Endothelial cell of umbilical vein (primary cell): ENCODE measurements at regions not wholly inside any gene's neighbourhood (a gene's known extent, or its start where the extent isn't known, plus 50 kb on each side); places are given as distances from the start of the nearest gene placed in this dataset.

ENCODE experiments used
- BruUV-seq: library from RNA; stranded (reverse); fragments of 400-500 nt; replicated peaks from 2 replicates; lab custom pipeline; 2021; lab: Mats Ljungman, UMichigan
- CTCF ChIA-PET: fragments of 300-600, 350-600 bp; sonication (Branson Sonifier 250); formaldehyde crosslinking; loops from one replicate; lab custom pipeline; 2021; ENCODE audit warnings: antibody characterized with exemption, inconsistent platforms; lab: Charles Lee
- POLR2A ChIA-PET: fragments of 300-600, 350-600 bp; sonication (Branson Sonifier 250); formaldehyde crosslinking; loops from one replicate; lab custom pipeline; 2021; ENCODE audit warnings: antibody characterized with exemption, inconsistent platforms; lab: Charles Lee
- DNase-seq: peaks from one replicate; pipeline ENCODE4 v3.0.0-alpha.2; 2011; ENCODE audit warnings: low read depth, low spot score
- FAIRE-seq: peaks from 2 replicates; lab custom pipeline; 2011; peaks lifted over from hg19 to GRCh38; lab: Jason Lieb, UNC
- H2AFZ ChIP-seq: 2 replicates; pipeline ENCODE4 v1.6.0; 2012; ENCODE audit warnings: low read depth, low read length, control low read depth, inconsistent platforms
- H3K27ac ChIP-seq: 2 replicates; pipeline ENCODE4 v1.5.1; 2011; ENCODE audit warnings: low read depth, mild to moderate bottlenecking, control low read depth, low read length, moderate library complexity; ENCODE audit not compliant: insufficient read depth
- H3K27me3 ChIP-seq, 2 experiments: 2 replicates each; pipeline versions ENCODE4 v1.6.0 to v1.6.1; 2011; ENCODE audit warnings: low read length in 2 of 2, mixed read lengths in 1 of 2; ENCODE audit not compliant: control insufficient read depth in 2 of 2, insufficient read depth in 2 of 2
- H3K36me3 ChIP-seq, 2 experiments: 2 replicates in 1 of 2; 3 replicates in 1 of 2; pipeline ENCODE4 v1.5.1; 2011; ENCODE audit warnings: low read length in 2 of 2, mild to moderate bottlenecking in 1 of 2, moderate library complexity in 1 of 2; ENCODE audit not compliant: control insufficient read depth in 2 of 2, insufficient read depth in 2 of 2; ENCODE audit errors: extremely low read depth in 1 of 2
- H3K4me1 ChIP-seq: 3 replicates; pipeline ENCODE4 v1.5.1; 2011; ENCODE audit warnings: mild to moderate bottlenecking, low read length; ENCODE audit not compliant: control insufficient read depth, insufficient read depth; ENCODE audit errors: extremely low read depth
- H3K4me2 ChIP-seq: 2 replicates; pipeline ENCODE4 v1.6.1; 2011; ENCODE audit warnings: low read length, control low read depth, mixed read lengths; ENCODE audit not compliant: insufficient read depth
- H3K4me3 ChIP-seq, 3 experiments: fragments of 200-600 bp in 1 of 3; sonication (generic), shearing (Covaris generic) in 1 of 3; replicated peaks in 1 of 3; 2 replicates each; pipeline ENCODE4 v1.5.1; 2011 to 2016; ENCODE audit warnings: control low read depth in 3 of 3, low read length in 3 of 3, mild to moderate bottlenecking in 2 of 3, inconsistent platforms in 1 of 3, low read depth in 1 of 3, moderate library complexity in 1 of 3; ENCODE audit not compliant: insufficient read depth in 1 of 3
- H3K79me2 ChIP-seq: 2 replicates; pipeline ENCODE4 v1.6.0; 2012; ENCODE audit warnings: low read length, inconsistent platforms; ENCODE audit not compliant: control insufficient read depth, insufficient read depth
- H3K9ac ChIP-seq: replicated peaks from 2 replicates; pipeline ENCODE3; 2011; ENCODE audit warnings: low read length, control low read depth; ENCODE audit not compliant: insufficient read depth; ENCODE audit errors: extremely low read depth
- H3K9me1 ChIP-seq: replicated peaks from 3 replicates; pipeline ENCODE4 v1.6.0; 2011; ENCODE audit warnings: mild to moderate bottlenecking, low read length; ENCODE audit not compliant: control insufficient read depth, insufficient read depth; ENCODE audit errors: extremely low read depth
- H3K9me3 ChIP-seq: replicated peaks from 2 replicates; pipeline ENCODE4 v1.5.1; 2012; ENCODE audit warnings: low read length, inconsistent platforms; ENCODE audit not compliant: control insufficient read depth, insufficient read depth
- H4K20me1 ChIP-seq: replicated peaks from 2 replicates; pipeline ENCODE3; 2011; ENCODE audit warnings: mild to moderate bottlenecking, low read length; ENCODE audit not compliant: control insufficient read depth, insufficient read depth; ENCODE audit errors: extremely low read depth
- EZH2 ChIP-seq: IDR thresholded peaks from 2 replicates; pipeline ENCODE4 v1.6.1; 2012; ENCODE audit warnings: borderline replicate concordance, low read depth, mild to moderate bottlenecking, moderate library complexity, low read length, inconsistent platforms; ENCODE audit not compliant: severe bottlenecking
- FOS ChIP-seq: IDR thresholded peaks from 2 replicates; pipeline ENCODE4 v1.6.1; 2011; ENCODE audit warnings: mild to moderate bottlenecking, low read length, moderate library complexity, borderline replicate concordance; ENCODE audit not compliant: insufficient read depth
- GATA2 ChIP-seq: IDR thresholded peaks from 2 replicates; pipeline ENCODE4 v1.7.0; 2011; ENCODE audit warnings: low read depth, mild to moderate bottlenecking, moderate library complexity, mixed read lengths, low read length; ENCODE audit not compliant: insufficient read length, insufficient read depth
- JUN ChIP-seq: IDR thresholded peaks from 2 replicates; pipeline ENCODE4 v1.6.1; 2011; ENCODE audit warnings: borderline replicate concordance, low read depth; ENCODE audit not compliant: insufficient read length, insufficient read depth
- MAX ChIP-seq: IDR thresholded peaks from 2 replicates; pipeline ENCODE4 v1.6.1; 2011; ENCODE audit not compliant: insufficient read depth, insufficient read length
- MYC ChIP-seq: IDR thresholded peaks from one replicate; pipeline ENCODE4 v1.6.1; 2011; ENCODE audit warnings: mild to moderate bottlenecking, low read depth, low read length
- POLR2A ChIP-seq: IDR thresholded peaks from 2 replicates; pipeline ENCODE4 v1.6.1; 2012; ENCODE audit warnings: low read depth, mild to moderate bottlenecking, control low read depth, low read length
- POLR2AphosphoS5 ChIP-seq: IDR thresholded peaks from 2 replicates; pipeline ENCODE4 v1.6.1; 2012; ENCODE audit warnings: low read depth, mild to moderate bottlenecking, control low read depth, low read length, moderate library complexity; ENCODE audit not compliant: insufficient read depth
- dilution Hi-C: fragments of 300-500 bp; cut with MboI; formaldehyde crosslinking; loops from one replicate; pipeline ENCODE4 v1.15.0; 2019; ENCODE audit warnings: low sequenced_read_pairs; ENCODE audit not compliant: extremely low pct_ligation_motif_present
- intact Hi-C: fragments of 100-400 bp; cut with micrococcal nuclease; formaldehyde crosslinking; loops from one replicate; pipeline ENCODE4 v1.10.0; 2022
- TF ChIP-seq, protein P1 (sequence below), 2 donors: IDR thresholded peaks; 1 replicate in 1 of 2; 2 replicates in 1 of 2; pipeline ENCODE4 v1.5.1; 2011; ENCODE audit warnings: low read length in 2 of 2, mild to moderate bottlenecking in 2 of 2, moderate library complexity in 2 of 2, control low read depth in 1 of 2, inconsistent platforms in 1 of 2, low read depth in 1 of 2; ENCODE audit not compliant: insufficient read depth in 1 of 2; ENCODE audit errors: extremely low read depth in 1 of 2

GRCh38 chr15:70215951-70216350 is 118.2 kb upstream of the TLE3 start:
- TF ChIP-seq, protein P1, sequence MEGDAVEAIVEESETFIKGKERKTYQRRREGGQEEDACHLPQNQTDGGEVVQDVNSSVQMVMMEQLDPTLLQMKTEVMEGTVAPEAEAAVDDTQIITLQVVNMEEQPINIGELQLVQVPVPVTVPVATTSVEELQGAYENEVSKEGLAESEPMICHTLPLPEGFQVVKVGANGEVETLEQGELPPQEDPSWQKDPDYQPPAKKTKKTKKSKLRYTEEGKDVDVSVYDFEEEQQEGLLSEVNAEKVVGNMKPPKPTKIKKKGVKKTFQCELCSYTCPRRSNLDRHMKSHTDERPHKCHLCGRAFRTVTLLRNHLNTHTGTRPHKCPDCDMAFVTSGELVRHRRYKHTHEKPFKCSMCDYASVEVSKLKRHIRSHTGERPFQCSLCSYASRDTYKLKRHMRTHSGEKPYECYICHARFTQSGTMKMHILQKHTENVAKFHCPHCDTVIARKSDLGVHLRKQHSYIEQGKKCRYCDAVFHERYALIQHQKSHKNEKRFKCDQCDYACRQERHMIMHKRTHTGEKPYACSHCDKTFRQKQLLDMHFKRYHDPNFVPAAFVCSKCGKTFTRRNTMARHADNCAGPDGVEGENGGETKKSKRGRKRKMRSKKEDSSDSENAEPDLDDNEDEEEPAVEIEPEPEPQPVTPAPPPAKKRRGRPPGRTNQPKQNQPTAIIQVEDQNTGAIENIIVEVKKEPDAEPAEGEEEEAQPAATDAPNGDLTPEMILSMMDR (IDR thresholded peaks at IDR 0.05; ENCODE audit: extremely low read depth in 1 of 2, insufficient read depth in 1 of 2, low read depth in 1 of 2, low read length in 2 of 2), result no peak
- TF ChIP-seq MYC, result no peak
- TF ChIP-seq POLR2AphosphoS5, result no peak
- no peak for TF ChIP-seq EZH2
- no peak for TF ChIP-seq POLR2A
- no peak for TF ChIP-seq JUN
- TF ChIP-seq MAX, result no peak
- no peak for TF ChIP-seq FOS
- TF ChIP-seq GATA2, result no peak
- no peak overlapping the region for H2AFZ ChIP-seq
- ChIA-PET POLR2A (no interaction called here), CTCF (no interaction called here)
- no peak overlapping the region for H3K4me2 ChIP-seq
- no peaks in the 10 kb centered on the region for H3K4me1 ChIP-seq
- dilution Hi-C loops, result no loop called here
- no TSS peak for BruUV-seq
- peaks cover 0 to 2% of the 10 kb centered on the region in 2 experiments for H3K27me3 ChIP-seq
- H3K9ac ChIP-seq, result no peak overlapping the region
- intact Hi-C loops, result no loop called here
- H3K4me3 ChIP-seq, result no peak overlapping the region
- no peaks in the 10 kb centered on the region for H3K9me3 ChIP-seq
- no peaks in the 10 kb centered on the region for H3K36me3 ChIP-seq
- H3K9me1 ChIP-seq, result no peaks in the 10 kb centered on the region
- no peaks in the 10 kb centered on the region for H3K79me2 ChIP-seq
- H4K20me1 ChIP-seq, result no peaks in the 10 kb centered on the region
- FAIRE-seq (no peak), DNase-seq (no peak)
- no peak overlapping the region for H3K27ac ChIP-seq
